GM23338 (cell line): ENCODE measurements at regions not wholly inside any gene's neighbourhood (a gene's known extent, or its start where the extent isn't known, plus 50 kb on each side); places are given as distances from the start of the nearest gene placed in this dataset.

Experiments
- ATAC-seq: fragments of 200-7000 bp; cut with Tn5 transposase; 3 replicates; pipeline ENCODE4 v1.9.1; 2020
- DNase-seq: peaks from one replicate; pipeline ENCODE4 v3.0.0-alpha.2; 2015; ENCODE audit warnings: low spot score
- H2AFZ ChIP-seq: fragments of 200-600 bp; sonication (generic); 2 replicates; pipeline ENCODE4 v1.8.0; 2016; ENCODE audit warnings: antibody characterized with exemption, mild to moderate bottlenecking, moderate library complexity
- H3F3A ChIP-seq: fragments of 200-600 bp; sonication (generic); replicated peaks from 2 replicates; pipeline ENCODE4 v1.8.0; 2017; ENCODE audit warnings: antibody characterized with exemption, mixed run types, low read depth
- H3K27ac ChIP-seq: fragments of 200-600 bp; sonication (generic); 2 replicates; pipeline ENCODE4 v1.6.1; 2016; ENCODE audit warnings: low read depth
- H3K27me3 ChIP-seq: fragments of 200-600 bp; sonication (generic); 2 replicates; pipeline ENCODE4 v1.8.0; 2016; ENCODE audit warnings: mild to moderate bottlenecking, mixed run types, moderate library complexity; ENCODE audit not compliant: insufficient read depth
- H3K36me3 ChIP-seq: fragments of 200-600 bp; sonication (generic); 2 replicates; pipeline ENCODE4 v1.8.0; 2016; ENCODE audit warnings: mild to moderate bottlenecking; ENCODE audit not compliant: insufficient read depth
- H3K4me1 ChIP-seq: fragments of 200-600 bp; sonication (generic); 2 replicates; pipeline ENCODE4 v1.8.0; 2016; ENCODE audit warnings: mild to moderate bottlenecking, moderate library complexity; ENCODE audit not compliant: insufficient read depth
- H3K4me2 ChIP-seq: fragments of 200-600 bp; sonication (generic); 2 replicates; pipeline ENCODE4 v1.7.1; 2017; ENCODE audit warnings: mixed run types
- H3K4me3 ChIP-seq: fragments of 200-600 bp; sonication (generic); 2 replicates; pipeline ENCODE4 v1.6.1; 2016; ENCODE audit warnings: mixed run types
- H3K79me2 ChIP-seq: fragments of 200-600 bp; sonication (generic); replicated peaks from 2 replicates; pipeline ENCODE4 v1.8.0; 2017; ENCODE audit warnings: mild to moderate bottlenecking; ENCODE audit not compliant: insufficient read depth
- H3K9me2 ChIP-seq: fragments of 200-600 bp; sonication (generic); 2 replicates; pipeline ENCODE4 v1.8.0; 2017; ENCODE audit not compliant: insufficient read depth
- H4K20me1 ChIP-seq: fragments of 200-600 bp; sonication (generic); replicated peaks from 2 replicates; pipeline ENCODE4 v1.8.0; 2017; ENCODE audit warnings: mild to moderate bottlenecking; ENCODE audit not compliant: insufficient read depth
- H3K27ac Mint-ChIP-seq: 2 replicates; pipeline ENCODE4 v1.8.0; 2020; ENCODE audit warnings: inconsistent platforms, mild to moderate bottlenecking, moderate library complexity, mixed read lengths
- H3K27me3 Mint-ChIP-seq: 3 replicates; pipeline ENCODE4 v1.8.0; 2022; ENCODE audit warnings: low read depth, mild to moderate bottlenecking, moderate library complexity, mixed read lengths, inconsistent platforms; ENCODE audit not compliant: insufficient read depth, poor library complexity
- H3K36me3 Mint-ChIP-seq: 3 replicates; pipeline ENCODE4 v1.8.0; 2021; ENCODE audit warnings: low read depth, mild to moderate bottlenecking, inconsistent platforms, moderate library complexity, mixed read lengths
- H3K4me1 Mint-ChIP-seq: 3 replicates; pipeline ENCODE4 v1.8.0; 2020; ENCODE audit warnings: mild to moderate bottlenecking, inconsistent platforms, mixed read lengths
- H3K4me3 Mint-ChIP-seq: 3 replicates; pipeline ENCODE4 v1.8.0; 2021; ENCODE audit warnings: moderate library complexity, mild to moderate bottlenecking, inconsistent platforms, mixed read lengths
- H3K9me3 Mint-ChIP-seq: 3 replicates; pipeline ENCODE4 v1.8.0; 2020; ENCODE audit warnings: moderate library complexity, mild to moderate bottlenecking, inconsistent platforms, mixed read lengths
- CREB1 ChIP-seq: fragments of 250-450 bp; sonication (Bioruptor Pico); IDR thresholded peaks from 2 replicates; pipeline ENCODE4 v1.5.0; 2020; ENCODE audit warnings: low read depth, mild to moderate bottlenecking, moderate library complexity
- CTCF ChIP-seq, 2 experiments: fragments of 200-600 bp in 1 of 2; sonication (generic) in 1 of 2; conservative IDR thresholded peaks; 2 replicates each; pipeline versions ENCODE4 v1.5.1 to v1.6.1; 2016 to 2017; ENCODE audit warnings: antibody characterized with exemption in 2 of 2, low read depth in 2 of 2, mild to moderate bottlenecking in 2 of 2, moderate library complexity in 1 of 2
- ETS1 ChIP-seq: IDR thresholded peaks from 2 replicates; pipeline ENCODE4 v1.6.1; 2016; ENCODE audit warnings: antibody characterized with exemption
- EZH2 ChIP-seq: fragments of 200-600 bp; sonication (generic); IDR thresholded peaks from one replicate; pipeline ENCODE4 v1.8.0; 2017; ENCODE audit warnings: antibody characterized with exemption, mild to moderate bottlenecking, low read depth; ENCODE audit not compliant: unreplicated experiment
- EZH2phosphoT487 ChIP-seq: fragments of 200-600 bp; sonication (generic); IDR thresholded peaks from one replicate; pipeline ENCODE4 v1.8.1; 2018; ENCODE audit warnings: antibody characterized with exemption; ENCODE audit not compliant: unreplicated experiment
- JUNB ChIP-seq: IDR thresholded peaks from one replicate; pipeline ENCODE4 v1.6.1; 2016; ENCODE audit warnings: antibody characterized with exemption; ENCODE audit not compliant: unreplicated experiment
- NANOG ChIP-seq: IDR thresholded peaks from 2 replicates; pipeline ENCODE4 v1.6.1; 2016; ENCODE audit warnings: antibody characterized with exemption, borderline replicate concordance
- POLR2AphosphoS5 ChIP-seq: IDR thresholded peaks from 2 replicates; pipeline ENCODE4 v1.6.1; 2016; ENCODE audit warnings: antibody characterized with exemption, low read depth
- REST ChIP-seq: IDR thresholded peaks from one replicate; pipeline ENCODE4 v1.6.1; 2018; ENCODE audit warnings: antibody characterized with exemption; ENCODE audit not compliant: unreplicated experiment
- STAT1 ChIP-seq: IDR thresholded peaks from one replicate; pipeline ENCODE4 v1.6.1; 2016; ENCODE audit warnings: antibody characterized with exemption; ENCODE audit not compliant: unreplicated experiment
- ZNF114 ChIP-seq: fragments of 250-450 bp; sonication (Bioruptor Pico); IDR thresholded peaks from 2 replicates; pipeline ENCODE4 v1.5.0; 2020; ENCODE audit warnings: mild to moderate bottlenecking, moderate library complexity
- ZNF331 ChIP-seq: fragments of 250-450 bp; sonication (Bioruptor Pico); IDR thresholded peaks from 2 replicates; pipeline ENCODE4 v1.5.0; 2020; ENCODE audit warnings: low read depth, mild to moderate bottlenecking, moderate library complexity
- ZNF462 ChIP-seq: fragments of 250-450 bp; sonication (Bioruptor Pico); IDR thresholded peaks from 2 replicates; pipeline ENCODE4 v1.5.0; 2020; ENCODE audit warnings: mild to moderate bottlenecking, moderate library complexity

GRCh38 chr5:167280111-167280510 is 1011.3 kb upstream of the WWC1 start:
- no peak overlapping the region for H3K27ac Mint-ChIP-seq
- no peak overlapping the region for H2AFZ ChIP-seq
- H3K36me3 ChIP-seq = no peaks in the 10 kb centered on the region
- no peaks in the 10 kb centered on the region for H3K9me3 Mint-ChIP-seq
- H3K4me1 Mint-ChIP-seq = no peaks in the 10 kb centered on the region; the same call in 2 of the 3 replicates
- H3K4me3 ChIP-seq = no peak overlapping the region
- no peak overlapping the region for H3K4me3 Mint-ChIP-seq
- H3K27me3 Mint-ChIP-seq = peaks cover 2% of the 10 kb centered on the region
- TF ChIP-seq CTCF (conservative IDR thresholded peaks at IDR 0.05; ENCODE audit: low read depth in 2 of 2) = no peak
- TF ChIP-seq ETS1 = no peak
- TF ChIP-seq ZNF114 = no peak
- TF ChIP-seq REST = no peak
- no peak for TF ChIP-seq ZNF462 (CRISPR knock-in tag)
- TF ChIP-seq CREB1 (CRISPR knock-in tag) = no peak
- TF ChIP-seq POLR2AphosphoS5 = no peak
- TF ChIP-seq ZNF331 (CRISPR knock-in tag) = no peak
- no peak for TF ChIP-seq STAT1
- no peak for TF ChIP-seq EZH2
- no peak for TF ChIP-seq JUNB
- no peak for TF ChIP-seq NANOG
- no peak for TF ChIP-seq EZH2phosphoT487
- H3K36me3 Mint-ChIP-seq = no peaks in the 10 kb centered on the region
- ATAC-seq = no peak
- H4K20me1 ChIP-seq = no peaks in the 10 kb centered on the region
- no peak overlapping the region for H3K27ac ChIP-seq
- no peak for DNase-seq
- no peaks in the 10 kb centered on the region for H3K27me3 ChIP-seq
- H3F3A ChIP-seq = no peaks in the 10 kb centered on the region
- no peaks in the 10 kb centered on the region for H3K79me2 ChIP-seq
- H3K4me2 ChIP-seq = no peak overlapping the region
- peaks cover 5% of the 10 kb centered on the region; the same call in 1 of the 2 replicates for H3K9me2 ChIP-seq
- H3K4me1 ChIP-seq = no peaks in the 10 kb centered on the region
